CD4-positive, alpha-beta T cell treated with Interleukin-17A for 1 hour (primary cell): ENCODE measurements at regions not wholly inside any gene's neighbourhood (a gene's known extent, or its start where the extent isn't known, plus 50 kb on each side); places are given as distances from the start of the nearest gene placed in this dataset.
"Not testable (repeated sequence)": the region's sequence is repeated elsewhere in the genome, so short reads cannot be mapped to it uniquely, and the experiment has no call there.

Experiments
- DNase-seq: peaks from one replicate; pipeline ENCODE4 v3.0.0-alpha.2; 2020

GRCh38 chr9:749716-750115 lies 91.8 kb upstream of the DMRT1 start:
- DNase-seq, result peak; percentile 30

DNA sequence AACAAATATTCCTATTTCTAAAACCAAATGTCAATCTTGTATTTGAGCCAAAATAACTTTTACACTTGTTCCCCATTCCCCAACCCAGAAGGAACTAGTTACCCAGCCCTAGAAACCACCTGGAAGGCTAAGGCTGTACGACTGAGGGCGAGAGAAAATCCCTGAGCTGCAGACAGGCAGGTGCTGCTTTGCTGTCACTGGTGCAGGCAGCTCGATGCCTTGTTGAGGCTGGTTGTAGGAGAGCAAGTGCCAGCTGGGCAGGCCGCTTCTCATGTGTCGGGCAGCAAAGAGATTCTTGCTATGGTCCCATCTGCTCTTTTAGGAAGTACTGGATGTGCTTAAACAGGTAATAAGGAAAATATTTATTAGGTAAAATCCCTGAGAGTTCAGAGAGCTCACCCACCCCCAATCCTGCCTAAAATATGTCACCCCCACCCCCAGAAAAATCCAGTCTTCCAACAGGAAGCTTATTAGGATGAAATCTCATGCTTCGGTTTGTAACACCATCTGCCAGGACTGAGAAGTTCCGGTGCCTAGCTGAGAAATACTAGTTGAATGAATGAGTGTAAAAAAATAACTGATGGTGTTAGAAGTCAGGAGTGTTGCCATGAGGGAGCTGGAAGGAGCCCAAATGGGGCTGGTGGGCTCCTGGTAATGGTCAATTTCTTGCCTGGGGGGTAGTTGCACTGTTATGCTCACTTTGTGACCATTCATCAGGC lies 91.1 kb upstream of the DMRT1 start:
- DNase-seq, result no peak

GRCh38 chr9:751137-752051 lies 90.1 kb upstream of the DMRT1 start:
- DNase-seq, result no peak

DNA sequence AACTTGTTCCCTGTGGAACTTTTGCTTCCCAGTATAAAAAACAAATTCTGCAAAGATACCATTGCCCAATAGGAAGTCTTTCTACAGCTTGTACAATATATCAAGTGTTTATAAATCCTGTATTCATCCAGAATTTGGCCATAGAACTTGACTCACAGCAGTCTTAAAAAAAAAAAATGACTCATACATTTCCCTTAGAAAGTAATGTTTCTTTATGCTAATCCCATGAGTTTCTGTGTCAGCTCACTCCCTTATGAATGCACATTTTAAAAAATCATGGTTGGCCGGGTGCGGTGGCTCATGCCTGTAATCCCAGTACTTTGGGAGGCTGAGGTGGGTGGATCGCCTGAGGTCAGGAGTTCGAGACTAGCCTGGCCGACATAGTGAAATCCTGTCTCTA lies 89.3 kb upstream of the DMRT1 start:
- DNase-seq, result no peak

GRCh38 chr9:752681-753200 lies 88.8 kb upstream of the DMRT1 start:
- DNase-seq, result no peak

DNA sequence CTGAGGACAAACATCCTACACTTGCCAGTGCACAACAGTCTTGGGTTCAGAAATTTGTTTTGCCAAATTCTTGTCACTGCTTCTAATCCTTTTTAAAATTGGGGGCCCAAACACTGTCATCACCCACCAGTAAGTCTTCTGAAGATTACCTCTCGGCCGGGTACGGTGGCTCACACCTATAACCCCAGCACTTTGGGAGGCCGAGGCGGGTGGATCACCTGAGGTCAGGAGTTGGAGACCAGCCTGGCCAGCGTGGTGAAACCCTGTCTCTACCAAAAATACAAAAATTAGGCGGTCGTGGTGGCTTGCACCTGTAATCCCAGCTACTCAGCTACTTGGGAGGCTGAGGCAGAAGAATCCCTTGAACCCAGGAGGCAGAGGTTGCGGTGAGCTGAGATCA lies 87.8 kb upstream of the DMRT1 start:
- not testable (repeated sequence) for DNase-seq

DNA sequence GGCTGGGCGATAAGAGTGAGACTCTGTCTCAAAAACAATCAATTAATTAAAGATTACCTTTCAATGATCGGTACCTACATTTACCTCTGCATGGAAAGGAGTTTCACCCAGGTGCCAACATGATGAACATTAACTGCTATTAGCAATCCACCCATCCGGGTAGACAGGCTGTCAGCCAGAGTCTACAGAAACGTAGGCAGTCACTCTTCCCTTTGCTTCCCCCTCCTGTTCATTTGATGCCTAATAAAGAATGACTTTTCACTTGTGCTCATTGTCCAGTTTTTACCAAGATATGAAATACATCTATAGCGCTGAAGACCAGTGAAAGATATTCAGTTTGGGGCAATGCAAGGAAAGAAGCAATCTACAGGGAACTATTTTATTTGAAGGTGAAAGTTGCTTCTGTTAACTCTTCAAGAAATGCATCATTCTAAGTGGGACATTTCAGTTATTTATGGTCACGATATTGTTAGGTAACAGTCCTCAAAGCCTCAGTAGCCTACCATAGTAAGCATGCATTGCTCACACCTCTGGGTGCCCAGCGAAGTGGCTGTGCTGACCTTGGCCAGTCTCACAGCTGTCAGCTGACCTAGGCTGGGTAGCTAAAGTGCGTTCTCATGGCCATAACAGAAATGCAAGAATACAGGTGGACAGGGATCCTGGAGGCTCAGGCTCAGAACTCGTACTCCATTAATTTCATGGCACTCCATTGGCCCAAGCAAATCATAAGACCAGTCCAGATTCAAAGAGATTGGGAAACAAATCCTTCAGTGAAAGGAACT lies 87.2 kb upstream of the DMRT1 start:
- no peak for DNase-seq

GRCh38 chr9:755454-756381 lies 85.8 kb upstream of the DMRT1 start:
- no peak for DNase-seq

- peak; percentile 6 for DNase-seq
These were observed 84.1 kb upstream of the DMRT1 start for GRCh38 chr9:757246-757881.

- no peak for DNase-seq
These were observed 83.4 kb upstream of the DMRT1 start for GRCh38 chr9:758146-758545.

DNA sequence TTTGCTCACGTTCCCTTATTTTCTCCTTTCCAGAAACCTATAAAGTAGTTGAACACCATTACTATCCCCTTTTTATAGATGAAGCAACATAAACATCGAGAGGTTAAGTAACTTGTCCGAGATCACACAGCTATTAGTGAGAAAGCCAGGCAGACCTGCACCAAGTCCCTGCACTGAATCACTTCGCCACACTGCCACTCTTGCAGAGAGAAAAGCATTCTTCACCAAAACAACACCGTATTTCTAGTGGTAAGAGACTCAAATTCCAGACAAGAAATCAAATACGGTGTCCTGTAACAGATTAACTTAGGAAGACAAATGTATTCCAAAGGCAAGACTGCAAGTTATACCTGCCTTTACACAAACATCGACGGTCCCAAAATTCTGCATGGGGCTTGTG lies 82.0 kb upstream of the DMRT1 start:
- no peak for DNase-seq

DNA sequence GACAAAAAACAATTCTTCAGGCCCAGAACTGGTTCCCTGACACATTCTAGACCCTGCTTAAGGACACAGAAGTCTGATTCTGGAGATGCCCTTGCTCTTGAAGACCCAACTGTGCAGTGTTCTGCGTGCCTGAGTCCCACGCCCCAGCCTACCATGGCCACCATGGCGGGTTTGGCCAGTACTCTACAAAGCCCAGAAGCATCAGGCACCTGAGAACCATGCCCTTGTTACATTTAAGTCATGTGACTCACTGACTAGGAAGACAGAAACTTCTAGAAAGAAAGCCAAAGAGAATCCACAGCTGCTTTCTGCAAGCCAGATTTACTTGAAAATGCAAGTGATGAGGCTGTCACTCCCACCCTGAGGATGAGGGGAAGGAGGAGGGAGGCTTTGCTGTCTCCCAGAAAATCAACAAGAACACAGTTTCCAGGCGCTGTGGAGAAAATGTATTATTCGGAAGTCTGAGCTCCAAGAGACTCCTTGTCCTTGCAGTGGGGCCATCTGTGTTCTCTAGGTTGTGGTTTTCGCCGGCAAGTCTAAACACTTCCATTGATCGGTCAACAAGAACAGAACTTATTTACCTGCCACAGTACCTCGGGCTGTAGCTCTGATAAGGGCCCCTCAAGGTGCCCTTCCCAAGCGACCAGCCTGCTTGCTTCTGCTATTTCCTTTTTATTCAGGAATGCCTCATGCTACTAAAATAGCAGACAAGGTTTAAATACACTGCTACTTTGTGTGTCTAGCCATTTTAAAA lies 81.3 kb upstream of the DMRT1 start:
- DNase-seq, result no peak

GRCh38 chr9:761176-761792 lies 80.2 kb upstream of the DMRT1 start:
- DNase-seq, result no peak

DNA sequence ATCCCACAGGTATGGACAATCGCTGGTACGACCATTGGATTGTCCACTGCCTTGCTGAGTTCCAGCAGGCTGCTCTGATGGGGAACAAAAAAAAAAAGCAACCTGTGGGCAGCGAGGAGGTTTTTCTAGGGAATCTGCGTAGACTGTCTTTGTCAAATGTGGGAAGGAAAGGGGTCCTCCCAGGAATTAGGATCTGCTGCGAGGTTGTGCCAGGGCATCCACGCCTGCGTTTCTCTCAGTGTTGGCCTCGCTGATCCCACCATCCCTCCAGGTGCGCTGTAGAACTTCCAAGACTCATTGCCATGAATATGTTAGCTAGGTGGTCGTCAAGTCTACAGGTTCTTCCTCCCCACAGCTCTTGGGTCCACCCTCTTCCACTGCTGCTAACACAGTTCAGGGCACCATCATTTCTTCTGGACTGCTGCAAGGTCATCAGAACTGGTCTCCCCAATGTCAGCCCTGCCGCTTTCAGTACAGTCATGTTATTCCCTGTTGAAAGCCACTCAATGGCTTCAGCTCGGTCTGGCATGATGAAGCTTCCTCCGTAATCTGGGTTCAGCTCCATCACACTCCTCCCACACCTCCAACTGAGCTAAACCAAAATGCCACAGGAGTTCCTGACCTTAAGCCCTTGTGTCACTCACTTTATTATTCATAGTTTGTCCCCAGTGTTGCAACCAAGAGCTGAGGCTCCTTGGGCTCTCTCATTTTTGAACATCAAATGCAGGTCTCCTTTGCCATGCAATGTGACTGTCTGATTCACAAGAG lies 79.5 kb upstream of the DMRT1 start:
- DNase-seq, result no peak

DNA sequence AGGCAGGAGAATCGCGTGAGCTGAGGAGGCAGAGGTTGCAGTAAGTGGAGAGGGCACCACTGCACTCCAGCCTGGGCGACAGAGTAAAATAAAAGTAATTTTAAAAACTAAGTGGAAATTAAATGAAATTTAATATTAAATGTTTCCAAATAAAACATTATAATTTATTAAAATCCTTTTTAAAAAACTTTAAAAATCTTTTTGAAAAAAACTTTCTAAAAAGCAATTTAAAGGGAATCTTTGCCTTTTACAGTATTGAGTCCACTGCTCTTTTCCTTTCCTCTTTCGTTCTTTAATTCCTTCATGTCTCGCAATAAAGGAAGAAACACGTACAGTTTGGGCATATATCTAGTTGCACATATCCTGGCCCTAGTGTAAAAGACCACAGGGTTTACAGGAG lies 77.8 kb upstream of the DMRT1 start:
- DNase-seq, result no peak

- peak; percentile 32 for DNase-seq
These were observed 77.4 kb upstream of the DMRT1 start for GRCh38 chr9:764105-764524.

GRCh38 chr9:764986-765385 lies 76.5 kb upstream of the DMRT1 start:
- no peak for DNase-seq

GRCh38 chr9:767061-767561 lies 74.4 kb upstream of the DMRT1 start:
- DNase-seq, result not testable (repeated sequence)

DNA sequence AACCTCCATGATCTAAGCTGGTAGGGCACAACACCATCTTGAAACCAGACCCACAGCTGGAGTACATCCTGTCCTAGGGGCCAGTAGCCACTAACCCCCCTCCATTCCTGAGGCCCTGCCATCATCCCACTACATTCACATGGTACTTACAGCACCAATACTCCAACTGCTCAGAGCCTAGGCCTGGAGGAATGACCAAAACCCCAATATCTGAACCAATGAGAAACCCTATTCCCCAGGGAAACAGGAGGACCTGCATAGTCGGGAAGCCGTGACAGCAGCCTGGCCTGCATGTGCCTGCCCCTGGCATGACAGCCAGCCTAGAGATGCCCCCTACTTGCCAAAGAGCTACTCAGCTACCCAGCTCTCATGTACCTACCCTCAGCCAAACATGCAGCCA lies 65.4 kb upstream of the DMRT1 start:
- DNase-seq, result no peak
